Neural progenitor cell (in vitro differentiated cells): ENCODE measurements at regions not wholly inside any gene's neighbourhood (a gene's known extent, or its start where the extent isn't known, plus 50 kb on each side); places are given as distances from the start of the nearest gene placed in this dataset.

Experiments used
- DNase-seq: peaks from one replicate; pipeline ENCODE4 v3.0.0-alpha.2; 2016; ENCODE audit warnings: low spot score
- H2AFZ ChIP-seq: fragments of 200-600 bp; sonication (generic); replicated peaks from 2 replicates; pipeline ENCODE4 v1.6.1; 2016; ENCODE audit warnings: antibody characterized with exemption
- H3F3A ChIP-seq: fragments of 200-600 bp; sonication (generic); 2 replicates; pipeline ENCODE4 v1.6.1; 2016; ENCODE audit warnings: antibody characterized with exemption, low read depth
- H3K27ac ChIP-seq: fragments of 200-600 bp; sonication (generic); 2 replicates; pipeline ENCODE4 v1.5.1; 2016; ENCODE audit warnings: mild to moderate bottlenecking
- H3K27me3 ChIP-seq: fragments of 200-600 bp; sonication (generic); 2 replicates; pipeline ENCODE4 v1.6.1; 2016; ENCODE audit warnings: mild to moderate bottlenecking, moderate library complexity
- H3K36me3 ChIP-seq: fragments of 200-600 bp; sonication (generic); 2 replicates; pipeline ENCODE4 v1.5.1; 2016
- H3K4me1 ChIP-seq: fragments of 200-600 bp; sonication (generic); 2 replicates; pipeline ENCODE4 v1.6.1; 2016; ENCODE audit warnings: mixed run types
- H3K4me2 ChIP-seq: fragments of 200-600 bp; sonication (generic); 2 replicates; pipeline ENCODE4 v1.6.1; 2016
- H3K4me3 ChIP-seq: fragments of 200-600 bp; sonication (generic); 2 replicates; pipeline ENCODE4 v1.5.1; 2016
- H3K79me2 ChIP-seq: fragments of 200-600 bp; sonication (generic); 2 replicates; pipeline ENCODE4 v1.6.1; 2016; ENCODE audit warnings: low read depth
- H3K9ac ChIP-seq: fragments of 200-600 bp; sonication (generic); 2 replicates; pipeline ENCODE4 v1.6.1; 2016
- H3K9me3 ChIP-seq: fragments of 200-600 bp; sonication (generic); 2 replicates; pipeline ENCODE4 v1.5.1; 2016; ENCODE audit warnings: low read depth
- H4K20me1 ChIP-seq: fragments of 200-600 bp; sonication (generic); 2 replicates; pipeline ENCODE4 v1.6.1; 2016; ENCODE audit warnings: low read depth
- H3K27ac Mint-ChIP-seq: 3 replicates; pipeline ENCODE4 v1.8.0; 2021; ENCODE audit warnings: mixed read lengths
- H3K27me3 Mint-ChIP-seq: 2 replicates; pipeline ENCODE4 v1.8.0; 2022; ENCODE audit warnings: low read depth, mild to moderate bottlenecking, inconsistent platforms, moderate library complexity, mixed read lengths; ENCODE audit not compliant: insufficient read depth
- H3K36me3 Mint-ChIP-seq: 3 replicates; pipeline ENCODE4 v1.8.0; 2021; ENCODE audit warnings: mixed read lengths
- H3K4me1 Mint-ChIP-seq: 3 replicates; pipeline ENCODE4 v1.8.0; 2021; ENCODE audit warnings: mixed read lengths
- H3K4me3 Mint-ChIP-seq: 3 replicates; pipeline ENCODE4 v1.8.0; 2021; ENCODE audit warnings: mild to moderate bottlenecking, moderate library complexity, mixed read lengths
- H3K9me3 Mint-ChIP-seq: 3 replicates; pipeline ENCODE4 v1.8.0; 2020; ENCODE audit warnings: mixed read lengths
- CTCF ChIP-seq: fragments of 200-600 bp; sonication (generic); IDR thresholded peaks from 2 replicates; pipeline ENCODE4 v1.5.1; 2017; ENCODE audit warnings: antibody characterized with exemption, mild to moderate bottlenecking
- EZH2 ChIP-seq: fragments of 200-600 bp; sonication (generic); IDR thresholded peaks from 2 replicates; pipeline ENCODE4 v1.6.1; 2017; ENCODE audit warnings: antibody characterized with exemption, mild to moderate bottlenecking, moderate library complexity
- EZH2phosphoT487 ChIP-seq: fragments of 200-600 bp; sonication (generic); IDR thresholded peaks from 2 replicates; pipeline ENCODE4 v1.6.1; 2017; ENCODE audit warnings: antibody characterized with exemption

DNA sequence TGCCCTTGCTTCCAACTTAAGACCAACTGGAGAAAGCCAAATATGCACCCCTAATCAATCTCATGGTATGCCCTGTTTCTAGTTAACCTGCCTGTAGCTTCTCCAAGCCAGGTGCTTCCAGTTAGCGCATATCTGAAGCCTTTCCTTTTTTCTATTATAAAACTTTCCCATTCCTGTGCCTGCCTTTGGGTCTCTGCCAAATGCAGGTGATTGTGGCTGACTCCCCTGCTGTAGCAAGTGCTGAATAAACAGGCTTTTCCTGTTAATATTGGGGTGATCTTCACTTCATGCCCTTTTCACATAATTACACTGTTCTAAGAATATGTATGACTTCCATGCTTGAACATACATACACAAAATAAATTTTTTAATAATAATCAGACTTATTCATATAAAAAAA lies 207.4 kb downstream of the TANC2 start:
- Histone ChIP-seq H3K36me3 (no peaks in the 10 kb centered on the region), H3K27me3 (no peaks in the 10 kb centered on the region), H3K4me2 (no peak overlapping the region), H3K9me3 (no peaks in the 10 kb centered on the region), H3K9ac (no peak overlapping the region), H3K79me2 (no peaks in the 10 kb centered on the region), H3K27ac (no peak overlapping the region), H4K20me1 (no peaks in the 10 kb centered on the region), H3K4me1 (no peaks in the 10 kb centered on the region), H3F3A (no peaks in the 10 kb centered on the region), H3K4me3 (no peak overlapping the region), H2AFZ (no peak overlapping the region)
- peaks cover 32% of the 10 kb centered on the region for H3K36me3 Mint-ChIP-seq
- TF ChIP-seq EZH2phosphoT487: no peak
- no peak overlapping the region for H3K4me3 Mint-ChIP-seq
- H3K4me1 Mint-ChIP-seq: peaks cover 6% of the 10 kb centered on the region
- no peak for DNase-seq
- H3K9me3 Mint-ChIP-seq: peaks cover 25% of the 10 kb centered on the region
- H3K27ac Mint-ChIP-seq: no peak overlapping the region
- peaks cover 2% of the 10 kb centered on the region for H3K27me3 Mint-ChIP-seq

GRCh38 chr17:63173903-63174302 lies 207.9 kb downstream of the TANC2 start:
- TF ChIP-seq EZH2phosphoT487 (no peak), EZH2 (no peak), CTCF (no peak)
- Histone ChIP-seq H3K4me1 (no peaks in the 10 kb centered on the region), H3K27me3 (no peaks in the 10 kb centered on the region), H3K9ac (no peak overlapping the region), H3K4me3 (no peak overlapping the region), H3K79me2 (no peaks in the 10 kb centered on the region), H3K36me3 (no peaks in the 10 kb centered on the region), H2AFZ (no peak overlapping the region), H4K20me1 (no peaks in the 10 kb centered on the region), H3F3A (no peaks in the 10 kb centered on the region), H3K9me3 (no peaks in the 10 kb centered on the region), H3K27ac (no peak overlapping the region), H3K4me2 (no peak overlapping the region)
- H3K36me3 Mint-ChIP-seq: peaks cover 27% of the 10 kb centered on the region
- H3K27ac Mint-ChIP-seq: no peak overlapping the region
- H3K4me3 Mint-ChIP-seq: no peak overlapping the region
- DNase-seq: no peak
- peaks cover 6% of the 10 kb centered on the region for H3K4me1 Mint-ChIP-seq
- peaks cover 21% of the 10 kb centered on the region for H3K9me3 Mint-ChIP-seq
- peaks cover 2% of the 10 kb centered on the region for H3K27me3 Mint-ChIP-seq

GRCh38 chr17:63178530-63178929 lies 212.5 kb downstream of the TANC2 start:
- no peak overlapping the region for H3K27ac Mint-ChIP-seq
- H3K4me1 Mint-ChIP-seq: no peaks in the 10 kb centered on the region
- Histone ChIP-seq H3K27me3 (no peaks in the 10 kb centered on the region), H3K4me1 (no peaks in the 10 kb centered on the region), H3K79me2 (no peaks in the 10 kb centered on the region), H3K4me3 (no peak overlapping the region), H3K27ac (no peak overlapping the region), H3K9me3 (no peaks in the 10 kb centered on the region), H4K20me1 (no peaks in the 10 kb centered on the region), H3F3A (no peaks in the 10 kb centered on the region), H2AFZ (no peak overlapping the region), H3K9ac (no peak overlapping the region), H3K36me3 (no peaks in the 10 kb centered on the region), H3K4me2 (no peak overlapping the region)
- no peak for DNase-seq
- H3K27me3 Mint-ChIP-seq: peaks cover 2% of the 10 kb centered on the region
- TF ChIP-seq EZH2phosphoT487 (no peak), CTCF (no peak), EZH2 (no peak)
- H3K9me3 Mint-ChIP-seq: peaks cover 28% of the 10 kb centered on the region
- H3K36me3 Mint-ChIP-seq: peaks cover 36% of the 10 kb centered on the region
- no peak overlapping the region for H3K4me3 Mint-ChIP-seq

GRCh38 chr17:63181856-63182255 lies 215.8 kb downstream of the TANC2 start:
- H3K36me3 ChIP-seq: no peaks in the 10 kb centered on the region
- Mint-ChIP-seq H3K27me3 (peaks cover 2% of the 10 kb centered on the region), H3K4me1 (no peaks in the 10 kb centered on the region), H3K27ac (no peak overlapping the region), H3K36me3 (peaks cover 32% of the 10 kb centered on the region), H3K9me3 (peaks cover 21% of the 10 kb centered on the region), H3K4me3 (no peak overlapping the region)
- H2AFZ ChIP-seq: no peak overlapping the region
- H3K9me3 ChIP-seq: no peaks in the 10 kb centered on the region
- no peaks in the 10 kb centered on the region for H3K4me1 ChIP-seq
- no peak overlapping the region for H3K9ac ChIP-seq
- no peaks in the 10 kb centered on the region for H4K20me1 ChIP-seq
- H3K27ac ChIP-seq: no peak overlapping the region
- no peak overlapping the region for H3K4me2 ChIP-seq
- H3K27me3 ChIP-seq: no peaks in the 10 kb centered on the region
- no peak for DNase-seq
- TF ChIP-seq CTCF (no peak), EZH2 (no peak), EZH2phosphoT487 (no peak)
- no peaks in the 10 kb centered on the region for H3K79me2 ChIP-seq
- H3K4me3 ChIP-seq: no peak overlapping the region
- H3F3A ChIP-seq: no peaks in the 10 kb centered on the region
